ENCODE measurements at regions not wholly inside any gene's neighbourhood (a gene's known extent, or its start where the extent isn't known, plus 50 kb on each side); places are given as distances from the start of the nearest gene placed in this dataset.

DNA sequence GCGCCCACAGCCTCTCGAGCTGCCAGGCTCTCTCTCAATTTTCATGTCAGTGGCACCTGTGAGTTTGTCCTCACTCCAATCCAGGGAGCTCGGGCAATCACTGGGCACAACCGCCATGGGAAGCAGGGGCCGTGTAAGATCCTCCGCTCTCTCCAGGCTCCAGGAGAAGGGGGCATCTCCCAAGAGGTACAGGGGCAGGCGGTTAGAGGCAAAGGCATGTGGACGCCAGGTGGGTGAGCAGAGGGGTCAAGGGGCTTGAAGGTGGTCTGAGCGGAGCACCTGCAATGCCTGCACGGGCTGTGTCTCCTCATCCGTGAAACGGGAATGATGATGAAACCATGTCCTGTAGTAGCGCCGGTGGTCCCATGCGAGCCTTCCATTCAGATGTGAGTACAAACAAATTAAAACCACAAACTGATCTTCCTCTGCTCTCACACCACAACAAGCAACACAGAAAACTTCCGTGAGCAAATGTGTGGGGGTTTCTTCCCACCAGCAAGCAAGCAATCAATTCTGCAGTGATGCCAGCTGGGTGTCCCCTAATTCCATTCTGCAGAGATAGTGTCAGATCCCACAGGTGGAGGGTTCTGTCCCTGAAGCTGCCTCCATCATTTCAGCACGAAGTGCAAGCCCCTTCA lies 222.5 kb upstream of the PMEPA1 start (continued):
- TF ChIP-seq HDAC2 (IDR thresholded peaks at IDR 0.05; ENCODE audit: borderline replicate concordance in 1 of 2, low read depth in 2 of 2, low read length in 2 of 2) (no peak), RAD21 (IDR thresholded peaks at IDR 0.05 in 1 of 2, conservative IDR thresholded peaks at IDR 0.05 in 1 of 2; ENCODE audit: low read depth in 2 of 2, low read length in 2 of 2) (no peak), ZNF274 (IDR thresholded peaks at IDR 0.05; ENCODE audit: borderline replicate concordance, extremely low read depth, low read length) (no peak), FOSL1 (IDR thresholded peaks at IDR 0.05; ENCODE audit: insufficient read depth, low read depth, low read length) (no peak), CBX8 (IDR thresholded peaks at IDR 0.05; ENCODE audit: borderline replicate concordance, low read depth, low read length) (no peak), NANOG (IDR thresholded peaks at IDR 0.05; ENCODE audit: insufficient read depth, low read depth, low read length, poor library complexity, severe bottlenecking) (no peak)
- TF ChIP-seq, protein P1, sequence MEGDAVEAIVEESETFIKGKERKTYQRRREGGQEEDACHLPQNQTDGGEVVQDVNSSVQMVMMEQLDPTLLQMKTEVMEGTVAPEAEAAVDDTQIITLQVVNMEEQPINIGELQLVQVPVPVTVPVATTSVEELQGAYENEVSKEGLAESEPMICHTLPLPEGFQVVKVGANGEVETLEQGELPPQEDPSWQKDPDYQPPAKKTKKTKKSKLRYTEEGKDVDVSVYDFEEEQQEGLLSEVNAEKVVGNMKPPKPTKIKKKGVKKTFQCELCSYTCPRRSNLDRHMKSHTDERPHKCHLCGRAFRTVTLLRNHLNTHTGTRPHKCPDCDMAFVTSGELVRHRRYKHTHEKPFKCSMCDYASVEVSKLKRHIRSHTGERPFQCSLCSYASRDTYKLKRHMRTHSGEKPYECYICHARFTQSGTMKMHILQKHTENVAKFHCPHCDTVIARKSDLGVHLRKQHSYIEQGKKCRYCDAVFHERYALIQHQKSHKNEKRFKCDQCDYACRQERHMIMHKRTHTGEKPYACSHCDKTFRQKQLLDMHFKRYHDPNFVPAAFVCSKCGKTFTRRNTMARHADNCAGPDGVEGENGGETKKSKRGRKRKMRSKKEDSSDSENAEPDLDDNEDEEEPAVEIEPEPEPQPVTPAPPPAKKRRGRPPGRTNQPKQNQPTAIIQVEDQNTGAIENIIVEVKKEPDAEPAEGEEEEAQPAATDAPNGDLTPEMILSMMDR (IDR thresholded peaks at IDR 0.05; ENCODE audit: control extremely low read depth in 1 of 3, insufficient read depth in 1 of 3, low read depth in 1 of 3, low read length in 3 of 3), result no peak

Data from H1 (cell line).